Inferior parietal cortex (tissue), 1 donor: ENCODE measurements at regions not wholly inside any gene's neighbourhood (a gene's known extent, or its start where the extent isn't known, plus 50 kb on each side); places are given as distances from the start of the nearest gene placed in this dataset.

Source experiments
- DNase-seq: peaks from one replicate; pipeline ENCODE4 v3.0.0-alpha.2; 2016; ENCODE audit errors: extremely low spot score

GRCh38 chr12:132439333-132439904 lies 50.5 kb upstream of the FBRSL1 start:
- no peak for DNase-seq

GRCh38 chr12:132438726-132439125 lies 51.2 kb upstream of the FBRSL1 start:
- no peak for DNase-seq

GRCh38 chr12:132437943-132438700 lies 51.8 kb upstream of the FBRSL1 start:
- no peak for DNase-seq

DNA sequence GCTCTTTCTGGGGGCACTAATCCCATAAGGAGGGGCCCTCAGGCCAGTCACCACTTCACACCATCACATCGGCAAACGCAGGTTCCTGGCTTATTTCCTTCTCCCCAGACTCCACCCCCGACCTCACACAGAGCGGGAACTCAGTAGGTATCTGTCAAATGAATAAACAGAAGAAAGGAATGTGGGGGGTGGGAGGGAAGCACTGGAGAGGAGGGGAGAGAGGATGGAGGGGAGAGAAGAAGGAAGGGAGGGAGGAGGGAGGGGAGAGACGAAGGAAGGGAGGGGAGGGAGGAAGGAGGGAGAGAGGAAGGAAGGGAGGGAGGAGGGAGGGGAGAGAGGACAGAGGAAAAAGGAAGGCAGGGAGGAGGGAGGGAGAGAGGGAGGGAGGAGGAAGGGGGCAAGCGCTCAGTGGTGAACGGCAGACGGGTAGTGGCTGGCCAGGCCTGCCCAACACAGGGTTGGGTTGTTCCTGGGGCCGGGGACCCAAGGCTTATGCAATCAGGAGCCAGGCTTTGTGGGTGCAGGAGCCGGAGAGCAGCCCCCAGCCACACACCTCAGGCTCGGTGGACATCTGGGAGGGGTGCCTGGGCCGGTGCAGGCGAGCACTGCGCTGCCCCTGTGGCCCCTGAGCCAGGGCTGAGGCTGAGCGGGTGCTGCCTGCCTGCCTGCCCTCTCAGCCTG lies 52.6 kb upstream of the FBRSL1 start:
- DNase-seq, result no peak

GRCh38 chr12:132436791-132437251 lies 53.1 kb upstream of the FBRSL1 start:
- no peak for DNase-seq

DNA sequence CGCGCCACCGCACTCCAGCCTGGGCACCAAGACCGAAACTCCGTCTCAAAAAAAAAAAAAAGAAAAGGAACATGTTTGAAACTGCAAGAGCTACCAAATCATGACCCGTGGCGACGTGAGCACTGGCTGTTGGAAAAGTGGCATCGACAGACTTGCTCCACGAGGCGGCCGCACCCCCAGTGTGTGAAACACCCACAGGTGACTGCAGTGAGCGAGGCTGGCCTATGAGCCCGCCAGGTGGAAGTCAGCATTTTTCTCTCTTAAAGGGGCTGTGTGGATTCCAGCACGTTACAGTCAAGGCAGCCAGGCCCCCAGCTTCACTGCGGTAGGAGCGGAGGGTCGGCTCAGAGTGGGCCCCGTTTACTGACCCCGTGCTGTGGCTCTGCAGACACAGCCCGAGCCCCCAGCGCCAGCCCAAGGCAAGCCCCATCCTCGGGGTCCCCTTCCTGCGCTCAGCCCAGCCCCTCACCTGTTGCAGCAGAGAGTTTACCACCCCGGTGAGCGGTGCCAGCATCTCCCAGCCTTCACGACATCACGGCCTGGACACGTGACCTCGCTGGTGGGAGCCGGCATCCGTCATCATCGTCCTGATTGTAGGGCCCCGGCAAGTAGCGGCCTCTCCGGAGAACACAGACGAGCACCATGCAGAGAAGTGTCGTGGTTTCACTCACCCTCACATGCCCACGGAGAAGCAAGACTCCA lies 54.3 kb upstream of the FBRSL1 start:
- no peak for DNase-seq

DNA sequence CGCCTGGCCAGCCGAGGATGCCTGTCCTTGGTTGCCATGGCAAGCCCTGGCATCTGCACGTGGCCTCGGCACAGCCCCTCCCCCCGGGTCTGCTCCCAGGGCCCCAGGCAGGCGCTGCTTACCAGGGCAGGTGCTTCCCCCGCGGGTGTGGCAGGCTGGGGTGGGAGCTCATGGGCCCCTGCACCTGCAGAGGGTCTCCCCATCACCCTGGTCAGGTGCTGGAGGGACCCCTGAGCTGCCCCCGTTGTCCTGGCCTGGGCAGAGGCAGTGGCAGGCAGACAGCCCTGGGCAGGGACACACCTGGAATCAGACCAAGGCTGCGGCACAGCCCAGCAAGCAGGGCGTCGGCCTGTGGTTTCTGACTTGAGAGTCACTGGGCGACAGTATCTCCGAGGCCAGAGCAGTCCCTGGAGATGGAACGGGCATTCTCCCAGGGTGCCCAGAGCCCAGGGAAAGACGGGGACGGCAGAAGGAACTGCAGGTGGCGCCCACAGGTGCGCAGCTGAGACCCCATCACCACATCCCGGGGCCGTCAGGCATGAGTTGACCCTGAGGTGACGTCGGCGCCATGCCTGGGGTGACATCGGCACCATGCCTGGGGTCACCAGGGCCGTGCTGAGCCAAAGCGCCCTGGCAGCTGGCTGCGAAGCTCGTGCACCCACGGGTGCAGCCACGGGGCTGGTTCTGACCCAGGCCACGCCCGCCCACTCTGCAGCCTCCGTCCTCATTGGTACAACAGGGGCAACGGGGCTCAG lies 56.1 kb upstream of the FBRSL1 start:
- DNase-seq, result no peak

DNA sequence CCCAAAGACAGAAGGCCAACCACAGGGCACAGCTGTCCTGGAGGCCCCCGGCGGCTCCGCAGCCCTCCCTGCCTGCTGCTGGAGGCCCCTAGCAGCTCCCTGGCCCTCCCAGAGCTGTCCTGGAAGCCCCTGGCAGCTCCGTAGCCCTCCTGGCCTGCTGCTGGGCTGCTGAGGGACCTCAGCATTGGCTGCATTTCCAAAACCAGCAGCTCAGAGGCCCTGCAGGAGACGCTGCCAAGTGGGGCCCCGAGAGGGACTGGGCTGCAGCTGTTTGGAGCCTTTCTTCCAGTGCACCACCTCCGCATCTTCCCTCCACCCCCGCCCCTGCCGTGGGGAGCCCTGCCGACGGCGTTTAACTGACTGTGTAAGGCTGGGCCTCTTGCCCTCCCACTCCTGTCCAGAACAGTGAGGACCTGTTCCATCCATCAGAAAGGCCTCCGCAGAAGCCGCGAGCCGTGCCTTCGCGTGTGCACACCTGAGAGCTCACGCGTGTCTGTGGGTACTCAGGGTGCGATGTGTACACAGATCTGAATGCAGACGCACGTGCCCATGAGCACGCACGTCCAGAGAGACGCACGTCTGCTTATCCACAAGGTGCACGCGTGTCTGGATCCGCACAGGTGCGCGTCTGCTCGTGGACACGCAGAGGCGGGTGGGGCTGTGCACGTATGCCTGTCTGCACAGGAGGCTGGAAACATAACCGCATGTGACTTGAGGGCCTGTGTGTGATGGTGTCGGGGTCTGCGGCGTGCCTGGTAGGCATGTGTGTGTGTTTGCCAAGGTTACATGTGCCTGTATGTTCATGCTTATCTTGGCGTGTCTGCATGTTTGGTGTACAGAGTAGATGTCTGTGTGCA lies 57.0 kb upstream of the FBRSL1 start:
- DNase-seq, result no peak

GRCh38 chr12:132432126-132432705 lies 57.7 kb upstream of the FBRSL1 start:
- DNase-seq, result no peak

DNA sequence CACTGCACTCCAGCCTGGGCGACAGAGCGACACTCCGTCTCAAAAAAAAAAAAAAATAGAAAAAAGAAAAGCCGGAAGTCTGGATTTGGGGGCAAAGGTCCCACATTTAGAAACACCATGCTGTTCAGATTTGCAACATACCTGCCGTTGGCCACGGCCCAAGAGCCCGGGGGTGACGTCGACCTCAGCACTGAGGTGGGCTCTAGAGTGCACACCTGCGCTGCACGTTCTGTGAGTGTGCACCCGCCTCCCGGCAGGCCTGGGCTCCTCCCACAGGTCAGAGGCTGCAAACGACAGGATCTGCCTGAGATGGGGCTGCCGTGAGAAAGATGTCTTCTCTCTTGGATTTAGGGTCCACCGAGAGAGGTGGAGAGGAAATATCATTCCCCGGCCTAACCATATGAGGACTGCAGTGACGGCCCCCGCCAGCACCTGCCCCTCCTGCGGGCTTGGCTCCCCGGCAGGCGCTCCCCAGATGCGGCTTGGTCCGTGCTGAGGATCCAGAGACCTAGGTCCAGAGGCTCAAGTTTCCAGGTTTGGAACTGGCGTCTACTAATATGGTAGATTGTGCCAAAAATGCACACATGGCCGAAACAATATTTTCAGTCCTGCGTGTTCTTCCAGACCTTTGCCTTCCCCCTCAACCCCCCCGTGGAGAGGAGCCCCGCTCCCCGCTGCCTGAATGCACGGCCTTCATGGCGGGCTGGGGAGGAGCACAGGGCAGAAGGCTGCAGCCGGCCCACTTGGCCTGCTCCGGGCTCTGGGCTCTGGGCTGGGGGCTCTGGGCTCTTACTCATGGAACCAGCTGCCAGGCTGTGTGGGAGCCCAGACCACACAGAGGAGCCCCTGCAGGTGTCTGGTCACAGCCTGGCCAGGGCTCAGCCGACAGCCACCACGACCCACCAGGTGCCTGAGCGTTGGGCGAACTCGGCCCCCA lies 58.8 kb upstream of the FBRSL1 start:
- no peak for DNase-seq

GRCh38 chr12:132429946-132430643 lies 59.9 kb upstream of the FBRSL1 start:
- no peak for DNase-seq

GRCh38 chr12:132429602-132429945 lies 60.4 kb upstream of the FBRSL1 start:
- no peak for DNase-seq

- DNase-seq, result no peak
Measured at GRCh38 chr12:132428936-132429601, 60.9 kb upstream of the FBRSL1 start.

DNA sequence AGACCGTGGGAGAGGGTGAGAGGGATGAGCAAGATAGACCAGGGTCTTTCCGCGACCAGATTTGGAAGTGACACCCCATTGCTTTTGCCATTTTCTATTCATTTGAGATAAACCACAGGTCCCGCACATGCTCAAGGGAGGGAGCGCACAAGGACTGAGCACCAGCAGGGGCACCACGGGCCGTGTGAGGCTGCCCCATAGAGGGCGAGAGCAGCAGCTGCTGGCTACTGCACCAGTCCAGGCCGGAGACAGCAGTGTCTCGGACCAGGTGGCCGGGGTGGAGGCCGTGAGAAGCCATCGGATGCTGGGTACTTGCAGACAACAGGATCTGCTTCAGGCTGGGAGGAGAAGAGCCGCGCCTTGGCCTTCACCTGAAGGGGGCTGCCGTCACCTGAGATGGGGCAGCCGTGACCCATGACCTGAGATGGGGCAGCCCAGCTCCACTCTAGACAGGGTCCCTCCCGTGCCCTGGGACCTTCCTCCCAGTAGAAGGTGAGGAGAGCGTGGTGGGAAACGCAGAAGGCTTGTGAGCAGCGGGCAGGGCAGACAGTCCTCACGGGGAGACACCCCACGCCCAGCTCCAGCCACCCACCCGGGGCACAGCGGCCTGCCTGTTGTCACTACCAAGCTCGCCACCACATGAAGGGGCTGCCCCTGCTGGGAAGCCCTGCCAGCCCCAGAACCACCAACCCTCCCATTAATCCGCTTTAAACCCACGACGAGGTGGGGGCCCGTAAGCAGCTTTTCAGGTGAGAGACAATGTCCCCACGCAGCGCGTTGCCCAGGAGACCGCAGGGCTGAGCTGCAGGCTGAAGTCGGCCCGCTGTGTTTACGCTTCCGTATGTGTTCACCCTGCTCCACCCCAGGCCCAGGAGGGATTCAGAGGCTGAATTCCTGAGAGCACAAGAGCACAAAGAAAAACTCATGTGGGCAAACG lies 61.7 kb upstream of the FBRSL1 start:
- no peak for DNase-seq

GRCh38 chr12:132427174-132427768 lies 62.7 kb upstream of the FBRSL1 start:
- no peak for DNase-seq

GRCh38 chr12:132426349-132427173 lies 63.4 kb upstream of the FBRSL1 start:
- DNase-seq, result no peak
